Mesenchymal stem cell (in vitro differentiated cells and primary cell): ENCODE measurements at regions not wholly inside any gene's neighbourhood (a gene's known extent, or its start where the extent isn't known, plus 50 kb on each side); places are given as distances from the start of the nearest gene placed in this dataset.

Experiments
- DNase-seq: peaks from one replicate; pipeline ENCODE4 v3.0.0-alpha.2; 2013
- H2AFZ ChIP-seq: one replicate; pipeline ENCODE4 v1.6.1; 2013; ENCODE audit warnings: low read depth, mild to moderate bottlenecking, control low read depth, inconsistent platforms, low read length, moderate library complexity
- H2AK5ac ChIP-seq: 2 replicates; pipeline ENCODE4 v1.6.1; 2013; ENCODE audit warnings: low read length, moderate library complexity, mild to moderate bottlenecking, inconsistent platforms; ENCODE audit not compliant: severe bottlenecking
- H2BK120ac ChIP-seq: one replicate; pipeline ENCODE4 v1.6.1; 2013; ENCODE audit warnings: low read depth, mild to moderate bottlenecking, inconsistent platforms, low read length, moderate library complexity
- H2BK12ac ChIP-seq, 2 experiments: one replicate each; pipeline ENCODE4 v1.6.1; 2013; ENCODE audit warnings: inconsistent platforms in 2 of 2, low read length in 2 of 2, mild to moderate bottlenecking in 2 of 2, moderate library complexity in 2 of 2, control low read depth in 1 of 2
- H2BK15ac ChIP-seq: one replicate; pipeline ENCODE4 v1.6.1; 2013; ENCODE audit warnings: mild to moderate bottlenecking, low read depth, inconsistent platforms; ENCODE audit not compliant: poor library complexity, severe bottlenecking
- H2BK5ac ChIP-seq: 2 replicates; pipeline ENCODE4 v1.6.1; 2013; ENCODE audit warnings: low read depth, mild to moderate bottlenecking, low read length, control low read depth, inconsistent platforms; ENCODE audit not compliant: poor library complexity, severe bottlenecking
- H3K14ac ChIP-seq, 2 experiments: one replicate each; pipeline ENCODE4 v1.6.1; 2013; ENCODE audit warnings: inconsistent platforms in 2 of 2, low read length in 2 of 2, control low read depth in 1 of 2, mild to moderate bottlenecking in 1 of 2, moderate library complexity in 1 of 2
- H3K18ac ChIP-seq, 2 experiments: one replicate each; pipeline ENCODE4 v1.6.1; 2013; ENCODE audit warnings: inconsistent platforms in 2 of 2, low read length in 2 of 2, control low read depth in 1 of 2, low read depth in 1 of 2, mild to moderate bottlenecking in 1 of 2
- H3K23ac ChIP-seq, 2 experiments: one replicate each; pipeline ENCODE4 v1.6.1; 2013; ENCODE audit warnings: inconsistent platforms in 2 of 2, low read length in 2 of 2, mild to moderate bottlenecking in 2 of 2, moderate library complexity in 2 of 2, control low read depth in 1 of 2
- H3K27ac ChIP-seq: 2 replicates; pipeline ENCODE4 v1.5.1; 2013; ENCODE audit warnings: mild to moderate bottlenecking, moderate library complexity, low read length, control low read depth, inconsistent platforms; ENCODE audit not compliant: poor library complexity, severe bottlenecking
- H3K27me3 ChIP-seq, 2 experiments: 2 replicates each; pipeline versions ENCODE4 v1.6.1 to v1.7.0; 2013; ENCODE audit warnings: low read length in 2 of 2, mild to moderate bottlenecking in 2 of 2, moderate library complexity in 2 of 2, control low read depth in 1 of 2, inconsistent platforms in 1 of 2; ENCODE audit not compliant: control insufficient read depth in 1 of 2, insufficient read depth in 1 of 2
- H3K36me3 ChIP-seq, 2 experiments: 2 replicates each; pipeline versions ENCODE4 v1.6.1 to v1.7.0; 2013; ENCODE audit warnings: low read length in 2 of 2, control low read depth in 1 of 2, inconsistent platforms in 1 of 2, low read depth in 1 of 2, mild to moderate bottlenecking in 1 of 2; ENCODE audit not compliant: insufficient read depth in 2 of 2, control insufficient read depth in 1 of 2
- H3K4ac ChIP-seq, 2 experiments: one replicate each; pipeline ENCODE4 v1.6.1; 2013; ENCODE audit warnings: inconsistent platforms in 2 of 2, low read length in 2 of 2, mild to moderate bottlenecking in 2 of 2, moderate library complexity in 2 of 2, control low read depth in 1 of 2, low read depth in 1 of 2
- H3K4me1 ChIP-seq: 2 replicates; pipeline ENCODE4 v1.6.1; 2013; ENCODE audit warnings: low read depth, low read length, control low read depth; ENCODE audit not compliant: control insufficient read depth, insufficient read depth
- H3K4me2 ChIP-seq: 2 replicates; pipeline ENCODE4 v1.6.1; 2013; ENCODE audit warnings: low read length, mild to moderate bottlenecking, inconsistent platforms; ENCODE audit not compliant: poor library complexity, severe bottlenecking
- H3K4me3 ChIP-seq, 2 experiments: 2 replicates each; pipeline versions ENCODE4 v1.5.1 to v1.7.0; 2013; ENCODE audit warnings: low read length in 2 of 2, mild to moderate bottlenecking in 2 of 2, control low read depth in 1 of 2, low read depth in 1 of 2; ENCODE audit not compliant: insufficient read depth in 1 of 2
- H3K79me1 ChIP-seq: replicated peaks from 2 replicates; pipeline ENCODE4 v1.6.1; 2013; ENCODE audit warnings: mild to moderate bottlenecking, control low read depth, low read length, inconsistent platforms; ENCODE audit not compliant: poor library complexity, severe bottlenecking
- H3K9ac ChIP-seq: 2 replicates; pipeline ENCODE4 v1.7.0; 2013; ENCODE audit warnings: mild to moderate bottlenecking, low read length, moderate library complexity
- H3K9me3 ChIP-seq: 2 replicates; pipeline ENCODE4 v1.7.0; 2013; ENCODE audit warnings: mild to moderate bottlenecking, low read length; ENCODE audit not compliant: control insufficient read depth
- H4K8ac ChIP-seq: one replicate; pipeline ENCODE4 v1.6.1; 2013; ENCODE audit warnings: inconsistent platforms, mild to moderate bottlenecking, low read length, moderate library complexity
- H4K91ac ChIP-seq: one replicate; pipeline ENCODE4 v1.6.1; 2013; ENCODE audit warnings: mild to moderate bottlenecking, low read length, inconsistent platforms
- WGBS: methylation state at CpG from one replicate; pipeline ENCODE4 v1.1.7; 2013; ENCODE audit warnings: mixed read lengths; 5-methylcytosine and 5-hydroxymethylcytosine counted together

- no peaks in the 10 kb centered on the region for H3K27me3 ChIP-seq
- H2AK5ac ChIP-seq = no peak overlapping the region
- H3K4me1 ChIP-seq = no peaks in the 10 kb centered on the region
- no peak overlapping the region for H3K4me3 ChIP-seq
- no peak for DNase-seq
- H3K9me3 ChIP-seq = peaks cover 6% of the 10 kb centered on the region
- H3K4me2 ChIP-seq = no peak overlapping the region
- no peak overlapping the region for H3K18ac ChIP-seq
- H3K23ac ChIP-seq = no peak overlapping the region
- H3K9ac ChIP-seq = no peak overlapping the region
- no peaks in the 10 kb centered on the region for H3K79me1 ChIP-seq
- no peak overlapping the region for H2AFZ ChIP-seq
- no peak overlapping the region for H2BK120ac ChIP-seq
- H3K36me3 ChIP-seq = no peaks in the 10 kb centered on the region
- H4K91ac ChIP-seq = no peak overlapping the region
- H2BK5ac ChIP-seq = no peak overlapping the region
- H3K27ac ChIP-seq = no peak overlapping the region
- no peak overlapping the region for H3K4ac ChIP-seq
- 91% methylated on average over 1 of the region's 1 CpG for WGBS
- no peak overlapping the region for H2BK15ac ChIP-seq
- H3K14ac ChIP-seq = no peak overlapping the region
- H2BK12ac ChIP-seq = no peak overlapping the region
- H4K8ac ChIP-seq = no peak overlapping the region
Observed at GRCh38 chr4:86530183-86530582, 63.9 kb upstream of the PTPN13 start.

- H2AFZ ChIP-seq = no peak overlapping the region
- H2AK5ac ChIP-seq = no peak overlapping the region
- no peaks in the 10 kb centered on the region for H3K36me3 ChIP-seq
- no peak overlapping the region for H3K9ac ChIP-seq
- H4K8ac ChIP-seq = no peak overlapping the region
- H2BK5ac ChIP-seq = no peak overlapping the region
- no peak overlapping the region for H3K23ac ChIP-seq
- peak overlapping the region in 1 of 2 experiments; percentile 15 for H3K14ac ChIP-seq
- H2BK15ac ChIP-seq = no peak overlapping the region
- WGBS = 93% methylated on average over 2 of the region's 2 CpGs
- H3K4ac ChIP-seq = no peak overlapping the region
- DNase-seq = no peak
- H3K27ac ChIP-seq = no peak overlapping the region
- H3K79me1 ChIP-seq = no peaks in the 10 kb centered on the region
- no peak overlapping the region for H2BK120ac ChIP-seq
- H3K4me3 ChIP-seq = no peak overlapping the region
- H3K27me3 ChIP-seq = no peaks in the 10 kb centered on the region
- no peak overlapping the region for H2BK12ac ChIP-seq
- H3K4me1 ChIP-seq = no peaks in the 10 kb centered on the region
- H3K4me2 ChIP-seq = no peak overlapping the region
- peaks cover 6% of the 10 kb centered on the region for H3K9me3 ChIP-seq
- no peak overlapping the region for H3K18ac ChIP-seq
- H4K91ac ChIP-seq = no peak overlapping the region
Observed at GRCh38 chr4:86531440-86531839, 62.7 kb upstream of the PTPN13 start.

- no peak overlapping the region for H2BK12ac ChIP-seq
- no peak overlapping the region for H3K4me3 ChIP-seq
- H2BK120ac ChIP-seq = no peak overlapping the region
- WGBS = 80% methylated on average over 1 of the region's 1 CpG
- no peaks in the 10 kb centered on the region for H3K36me3 ChIP-seq
- H3K27ac ChIP-seq = no peak overlapping the region
- no peak overlapping the region for H4K8ac ChIP-seq
- no peak overlapping the region for H2BK15ac ChIP-seq
- H2AFZ ChIP-seq = no peak overlapping the region
- H3K4me1 ChIP-seq = no peaks in the 10 kb centered on the region
- no peaks in the 10 kb centered on the region for H3K79me1 ChIP-seq
- H2AK5ac ChIP-seq = no peak overlapping the region
- DNase-seq = no peak
- no peak overlapping the region for H3K4me2 ChIP-seq
- H2BK5ac ChIP-seq = no peak overlapping the region
- no peak overlapping the region for H3K18ac ChIP-seq
- H3K23ac ChIP-seq = no peak overlapping the region
- H3K9me3 ChIP-seq = peaks cover 6% of the 10 kb centered on the region
- H3K14ac ChIP-seq = no peak overlapping the region
- no peak overlapping the region for H4K91ac ChIP-seq
- H3K4ac ChIP-seq = no peak overlapping the region
- H3K27me3 ChIP-seq = no peaks in the 10 kb centered on the region
- H3K9ac ChIP-seq = no peak overlapping the region
Observed at GRCh38 chr4:86532851-86533250, 61.3 kb upstream of the PTPN13 start.

GRCh38 chr4:86536151-86536550 lies 58.0 kb upstream of the PTPN13 start:
- H2BK12ac ChIP-seq = no peak overlapping the region
- H3K4me2 ChIP-seq = no peak overlapping the region
- H3K79me1 ChIP-seq = peaks cover 1% of the 10 kb centered on the region
- no peak overlapping the region for H4K8ac ChIP-seq
- H2AFZ ChIP-seq = no peak overlapping the region
- H3K9me3 ChIP-seq = peaks cover 1% of the 10 kb centered on the region
- no peak overlapping the region for H2BK15ac ChIP-seq
- no peak overlapping the region for H2BK5ac ChIP-seq
- no CpG with 5 or more reads among the region's 2 CpGs for WGBS
- H3K9ac ChIP-seq = no peak overlapping the region
- H3K4ac ChIP-seq = no peak overlapping the region
- H2AK5ac ChIP-seq = no peak overlapping the region
- H3K23ac ChIP-seq = no peak overlapping the region
- no peak overlapping the region for H3K14ac ChIP-seq
- H3K27ac ChIP-seq = no peak overlapping the region
- no peaks in the 10 kb centered on the region for H3K4me1 ChIP-seq
- no peaks in the 10 kb centered on the region for H3K27me3 ChIP-seq
- DNase-seq = no peak
- no peak overlapping the region for H3K4me3 ChIP-seq
- H4K91ac ChIP-seq = no peak overlapping the region
- no peaks in the 10 kb centered on the region for H3K36me3 ChIP-seq
- H3K18ac ChIP-seq = no peak overlapping the region
- H2BK120ac ChIP-seq = no peak overlapping the region
